GM12801 (cell line): ENCODE measurements at regions not wholly inside any gene's neighbourhood (a gene's known extent, or its start where the extent isn't known, plus 50 kb on each side); places are given as distances from the start of the nearest gene placed in this dataset.

Experiments
- TF ChIP-seq, protein P1 (sequence below): IDR thresholded peaks from one replicate; pipeline ENCODE4 v1.5.1; 2011; ENCODE audit warnings: control low read depth; ENCODE audit not compliant: insufficient read length; ENCODE audit errors: extremely low read depth

GRCh38 chr11:23679981-23680380 lies 816.9 kb upstream of the LUZP2 start:
- TF ChIP-seq, protein P1, sequence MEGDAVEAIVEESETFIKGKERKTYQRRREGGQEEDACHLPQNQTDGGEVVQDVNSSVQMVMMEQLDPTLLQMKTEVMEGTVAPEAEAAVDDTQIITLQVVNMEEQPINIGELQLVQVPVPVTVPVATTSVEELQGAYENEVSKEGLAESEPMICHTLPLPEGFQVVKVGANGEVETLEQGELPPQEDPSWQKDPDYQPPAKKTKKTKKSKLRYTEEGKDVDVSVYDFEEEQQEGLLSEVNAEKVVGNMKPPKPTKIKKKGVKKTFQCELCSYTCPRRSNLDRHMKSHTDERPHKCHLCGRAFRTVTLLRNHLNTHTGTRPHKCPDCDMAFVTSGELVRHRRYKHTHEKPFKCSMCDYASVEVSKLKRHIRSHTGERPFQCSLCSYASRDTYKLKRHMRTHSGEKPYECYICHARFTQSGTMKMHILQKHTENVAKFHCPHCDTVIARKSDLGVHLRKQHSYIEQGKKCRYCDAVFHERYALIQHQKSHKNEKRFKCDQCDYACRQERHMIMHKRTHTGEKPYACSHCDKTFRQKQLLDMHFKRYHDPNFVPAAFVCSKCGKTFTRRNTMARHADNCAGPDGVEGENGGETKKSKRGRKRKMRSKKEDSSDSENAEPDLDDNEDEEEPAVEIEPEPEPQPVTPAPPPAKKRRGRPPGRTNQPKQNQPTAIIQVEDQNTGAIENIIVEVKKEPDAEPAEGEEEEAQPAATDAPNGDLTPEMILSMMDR = no peak

- TF ChIP-seq, protein P1 = no peak
Observed at GRCh38 chr11:23680488-23681230, 816.2 kb upstream of the LUZP2 start.

GRCh38 chr11:23684701-23685100 lies 812.2 kb upstream of the LUZP2 start:
- TF ChIP-seq, protein P1 = no peak

GRCh38 chr11:23687991-23688390 lies 808.9 kb upstream of the LUZP2 start:
- TF ChIP-seq, protein P1 = no peak

DNA sequence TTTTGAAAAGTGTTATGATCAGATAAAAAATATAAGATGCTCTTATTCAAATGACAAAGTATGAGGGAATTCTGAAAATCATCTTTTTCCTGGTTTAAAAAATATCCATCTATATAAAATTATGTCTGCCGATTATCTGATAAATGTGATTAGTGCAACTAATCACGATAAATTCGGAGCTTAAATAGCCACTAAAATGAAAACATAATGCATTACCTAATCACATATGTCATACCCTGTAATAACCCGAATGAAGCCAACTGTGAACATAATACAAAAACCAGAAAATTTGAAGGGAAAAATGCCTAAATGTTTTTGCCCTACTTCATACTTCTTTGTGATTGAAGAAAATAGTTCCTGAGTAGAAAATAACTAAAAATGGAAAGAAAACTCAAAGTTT lies 808.4 kb upstream of the LUZP2 start:
- TF ChIP-seq, protein P1 = no peak

DNA sequence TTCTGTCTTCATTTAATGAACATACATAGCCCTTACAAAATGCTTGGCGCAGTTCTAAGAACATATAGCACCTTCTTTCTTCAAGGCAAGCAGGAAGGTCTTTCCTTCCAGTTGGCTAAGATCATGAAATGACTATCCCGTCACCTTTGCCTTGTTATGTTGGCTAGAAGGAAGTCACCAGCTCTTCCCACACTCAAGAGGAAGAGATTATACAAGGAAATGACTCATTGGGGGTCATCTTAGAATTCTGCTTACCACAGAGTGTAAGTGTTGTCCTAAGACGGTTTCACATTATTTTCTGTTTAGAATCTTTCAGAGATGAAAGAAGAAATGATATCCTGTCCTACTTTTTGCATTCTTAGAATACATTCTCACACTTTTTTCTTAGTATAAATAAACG lies 808.0 kb upstream of the LUZP2 start:
- TF ChIP-seq, protein P1 = no peak

GRCh38 chr11:23696688-23697415 lies 800.0 kb upstream of the LUZP2 start:
- TF ChIP-seq, protein P1 = no peak
